HG03469 (cell line): ENCODE measurements at regions not wholly inside any gene's neighbourhood (a gene's known extent, or its start where the extent isn't known, plus 50 kb on each side); places are given as distances from the start of the nearest gene placed in this dataset.

Experiments used
- ATAC-seq: cut with Tn5 transposase; IDR thresholded peaks from one replicate; pipeline ENCODE4 v1.9.1; 2021; ENCODE audit warnings: mild to moderate bottlenecking, moderate library complexity, moderate number of reproducible peaks; ENCODE audit not compliant: unreplicated experiment

- ATAC-seq, result no peak
These were observed 307.6 kb downstream of the FGFR2 start for GRCh38 chr10:121290674-121291073.

GRCh38 chr10:121291376-121291775, 306.9 kb downstream of the FGFR2 start:
- ATAC-seq, result no peak

DNA sequence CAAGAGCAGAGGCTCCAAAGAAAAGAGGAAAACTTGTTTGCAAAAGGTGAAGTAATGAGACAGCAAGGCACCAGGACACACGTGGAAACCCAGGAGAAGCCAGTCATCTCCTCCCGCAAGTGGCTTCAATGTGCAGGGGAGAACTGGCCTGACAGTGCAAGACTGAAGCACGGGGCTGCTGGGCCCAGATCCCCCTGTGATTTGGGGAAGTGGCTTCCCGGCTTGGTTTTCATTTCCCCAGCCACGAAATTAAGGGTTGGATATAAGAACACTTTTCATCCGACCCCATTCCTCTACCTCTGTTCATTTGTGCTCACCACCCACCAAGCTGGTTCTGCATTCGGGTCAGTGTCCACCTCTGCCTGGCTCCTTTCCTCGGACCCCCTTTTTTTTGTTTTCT, 306.4 kb downstream of the FGFR2 start:
- ATAC-seq, result no peak

DNA sequence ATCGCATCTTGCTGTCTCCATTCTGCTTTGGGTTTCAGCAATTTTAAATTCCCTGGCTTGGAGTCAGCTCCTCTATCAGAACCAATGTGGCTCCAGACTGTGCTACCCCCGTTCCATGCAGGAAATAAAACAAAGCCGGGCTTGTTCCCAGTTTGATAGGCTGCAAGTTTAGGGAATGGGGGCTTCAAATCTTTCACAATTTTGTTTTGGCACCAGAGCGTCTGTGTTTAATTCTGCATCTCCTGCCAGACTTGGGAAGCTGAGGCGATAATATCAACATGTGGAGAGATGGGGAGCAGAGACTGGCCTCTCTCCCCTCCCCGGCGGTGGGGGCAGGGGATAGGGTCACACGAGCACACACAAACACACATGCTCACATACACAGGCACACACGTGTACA, 305.9 kb downstream of the FGFR2 start:
- no peak for ATAC-seq

DNA sequence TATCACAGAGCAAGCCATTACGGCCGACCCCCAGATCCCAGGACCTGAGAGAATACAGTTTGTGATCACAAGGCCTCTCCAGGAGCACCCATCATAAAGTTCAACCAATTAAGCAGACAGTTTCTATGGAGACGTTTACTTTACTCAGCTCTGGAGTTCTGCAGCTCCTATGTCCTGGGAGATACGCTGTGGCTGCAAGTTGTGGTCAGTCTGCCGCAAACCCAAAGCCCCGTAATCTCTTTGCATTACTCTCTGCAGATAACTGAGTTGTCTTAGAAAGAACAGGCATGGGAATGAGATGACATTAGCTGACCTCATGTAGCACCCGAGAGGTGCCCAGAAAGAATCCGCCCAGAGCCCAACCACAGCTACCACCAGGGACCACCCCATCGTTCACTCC, 305.1 kb downstream of the FGFR2 start:
- ATAC-seq, result no peak

DNA sequence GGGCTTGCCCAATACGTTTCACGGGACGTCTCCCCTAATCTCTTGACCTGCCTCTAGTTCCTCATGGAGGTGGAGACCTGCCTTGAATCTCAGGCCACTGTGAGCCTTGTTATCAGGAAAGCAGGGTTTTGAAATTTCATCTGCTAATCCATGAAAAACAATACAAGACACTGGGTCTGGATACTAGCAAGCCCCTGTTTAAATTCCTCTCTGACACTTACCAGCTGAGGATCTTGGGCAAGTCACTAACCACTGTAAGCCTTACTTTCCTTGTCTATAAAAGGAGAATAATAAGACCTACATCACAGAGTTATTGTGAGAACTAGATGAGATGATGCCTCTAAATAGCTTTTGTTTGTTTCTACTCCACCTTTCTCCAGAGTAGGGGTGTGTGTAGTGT, 303.6 kb downstream of the FGFR2 start:
- ATAC-seq, result no peak

DNA sequence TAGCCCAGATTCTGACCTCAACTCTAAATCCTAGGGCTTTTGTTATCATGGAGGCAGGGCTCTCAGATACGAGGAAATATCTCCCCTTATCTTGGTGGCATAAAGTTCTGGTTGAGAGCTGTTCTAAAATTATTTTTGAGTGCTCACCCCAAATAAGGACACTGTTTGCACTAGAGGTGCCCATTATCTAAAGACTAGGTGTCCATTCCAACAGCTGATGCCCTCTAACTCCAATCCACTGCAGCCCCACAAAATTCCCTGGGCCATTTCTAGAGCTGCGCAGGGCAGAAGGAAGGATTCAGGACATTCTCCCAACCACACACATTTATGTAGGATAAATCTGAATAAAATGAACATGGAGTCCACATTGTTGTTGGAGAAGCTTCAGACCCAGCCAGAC, 301.9 kb downstream of the FGFR2 start:
- no peak for ATAC-seq

GRCh38 chr10:121296881-121297585, 301.2 kb downstream of the FGFR2 start:
- ATAC-seq, result no peak

GRCh38 chr10:121300723-121301122, 297.5 kb downstream of the FGFR2 start:
- no peak for ATAC-seq

DNA sequence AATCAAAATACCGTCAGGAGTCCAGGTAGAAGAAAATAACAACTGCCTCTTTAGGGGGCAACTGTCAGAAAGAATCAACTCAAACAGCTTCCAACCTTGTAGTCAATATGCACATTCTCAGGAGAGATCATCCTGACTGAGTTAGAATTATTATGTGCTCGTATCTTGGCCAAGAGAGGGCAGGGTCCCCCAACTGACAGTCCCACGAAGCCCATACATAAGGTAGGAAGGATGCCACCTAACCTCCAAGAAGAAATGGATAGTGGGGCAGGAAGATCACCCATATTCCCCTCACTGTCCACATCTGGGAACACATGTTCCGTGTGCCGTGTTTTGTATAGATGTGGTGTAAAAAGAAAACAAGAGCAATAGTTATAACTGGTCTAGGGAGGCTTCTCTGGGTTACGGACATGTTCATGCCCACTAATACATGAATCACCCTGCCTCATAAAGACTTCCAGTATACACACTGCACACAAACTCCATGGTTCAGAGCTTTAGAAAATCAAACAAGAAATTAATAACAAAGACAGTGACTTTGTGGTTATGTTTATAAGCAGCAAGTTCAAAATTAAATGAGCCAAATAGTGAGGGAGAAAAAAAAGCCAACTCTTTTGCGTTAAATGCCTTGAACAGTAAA, 295.6 kb downstream of the FGFR2 start:
- no peak for ATAC-seq

- no peak for ATAC-seq
These were observed 294.9 kb downstream of the FGFR2 start for GRCh38 chr10:121303287-121303890.

GRCh38 chr10:121305066-121305465, 293.2 kb downstream of the FGFR2 start:
- ATAC-seq, result no peak

- no peak for ATAC-seq
These were observed 292.0 kb downstream of the FGFR2 start for GRCh38 chr10:121306159-121306673.

- ATAC-seq, result no peak
These were observed 290.7 kb downstream of the FGFR2 start for GRCh38 chr10:121307411-121307980.

DNA sequence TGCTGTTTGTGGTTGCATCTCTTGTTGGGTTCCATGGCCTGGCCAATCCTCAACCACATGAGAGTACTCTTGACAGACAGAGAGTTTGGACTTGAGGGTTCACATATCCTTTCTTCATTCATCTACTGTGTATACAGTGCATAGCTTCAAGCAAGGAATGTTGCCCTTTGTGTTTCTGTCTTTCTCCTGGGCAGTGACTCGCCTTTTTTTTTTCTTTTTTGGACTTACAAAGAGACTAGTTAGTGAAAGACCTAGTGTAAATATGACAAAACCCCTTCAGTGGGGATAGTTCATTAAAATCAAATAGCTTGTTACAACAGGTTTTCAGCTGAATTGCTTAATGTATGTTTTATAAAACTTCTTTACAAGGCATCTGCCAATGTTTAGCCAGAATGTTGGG, 290.2 kb downstream of the FGFR2 start:
- ATAC-seq, result no peak

- ATAC-seq, result no peak
These were observed 289.1 kb downstream of the FGFR2 start for GRCh38 chr10:121309164-121309563.

DNA sequence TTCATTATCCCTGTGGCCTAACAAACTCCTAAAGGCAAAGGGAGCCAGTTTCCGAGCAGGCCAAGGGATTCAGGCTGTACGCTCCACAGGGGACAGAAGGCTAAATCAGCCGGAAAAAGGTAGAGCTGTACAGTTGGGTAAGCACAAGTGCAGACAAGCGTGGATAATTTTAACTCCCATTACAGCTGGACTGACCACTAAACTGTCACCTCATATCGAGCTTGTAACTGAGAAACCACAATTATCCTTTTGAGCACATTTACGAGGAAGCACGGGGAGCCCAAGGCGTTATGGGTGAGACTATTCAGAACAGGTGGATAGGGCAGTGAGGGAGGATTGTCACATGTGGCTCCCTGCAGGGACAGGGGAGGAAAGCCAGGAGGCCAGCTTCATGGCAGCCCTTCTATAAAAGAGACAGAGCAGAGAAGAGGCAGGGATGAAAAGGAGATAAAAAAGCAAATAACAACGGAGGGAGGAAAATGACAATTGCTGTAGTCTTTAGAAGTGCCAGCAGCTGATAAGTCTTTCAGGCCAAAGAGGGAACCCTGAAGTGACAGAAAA, 288.0 kb downstream of the FGFR2 start:
- ATAC-seq, result no peak

DNA sequence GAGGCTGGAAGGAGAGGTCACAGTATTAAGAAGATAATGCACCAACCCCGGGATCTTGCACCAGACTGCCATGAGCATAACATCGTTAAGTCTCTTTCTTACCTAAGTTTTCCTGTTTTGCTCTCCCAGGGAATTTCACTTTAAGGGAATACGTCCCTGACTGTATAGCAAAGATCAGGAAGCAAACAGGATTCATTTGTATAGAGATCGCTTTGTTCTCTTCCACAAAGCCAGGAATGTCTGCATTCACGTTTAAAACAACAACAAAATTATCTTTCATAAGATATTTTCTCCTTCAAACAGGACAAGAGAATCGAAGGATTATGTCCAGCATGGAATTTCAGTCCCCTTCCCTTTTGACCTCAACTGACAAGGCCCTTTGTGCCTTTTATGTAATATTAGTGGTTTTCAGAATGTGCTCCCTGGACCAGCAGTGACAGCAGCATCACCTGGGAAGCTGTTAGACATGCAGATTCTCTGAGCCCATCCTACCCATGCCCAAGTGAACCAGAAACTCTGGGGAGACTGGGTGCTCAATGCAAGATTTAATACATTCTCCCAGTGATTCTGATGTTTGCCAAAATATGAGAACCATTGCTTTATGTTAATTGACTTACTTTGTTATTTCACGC, 286.3 kb downstream of the FGFR2 start:
- no peak for ATAC-seq

DNA sequence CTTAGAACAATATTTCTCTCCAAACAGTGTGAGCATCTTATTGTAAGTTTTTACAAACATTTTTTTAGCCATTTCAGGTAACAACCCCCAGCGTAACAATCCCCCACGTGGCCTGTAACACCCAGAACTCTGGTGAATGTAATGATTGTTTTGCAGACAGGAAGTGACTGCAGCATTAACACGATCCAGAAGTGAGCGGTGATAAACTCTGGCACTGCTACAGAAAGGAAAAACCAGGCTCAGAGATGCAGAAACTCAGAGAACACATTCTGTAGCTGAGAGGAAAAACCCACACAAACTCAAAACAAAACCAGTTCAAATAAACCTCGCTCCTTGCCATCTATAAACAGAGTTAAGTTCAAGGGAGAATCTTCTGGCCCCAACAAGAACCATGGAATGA, 285.7 kb downstream of the FGFR2 start:
- no peak for ATAC-seq

DNA sequence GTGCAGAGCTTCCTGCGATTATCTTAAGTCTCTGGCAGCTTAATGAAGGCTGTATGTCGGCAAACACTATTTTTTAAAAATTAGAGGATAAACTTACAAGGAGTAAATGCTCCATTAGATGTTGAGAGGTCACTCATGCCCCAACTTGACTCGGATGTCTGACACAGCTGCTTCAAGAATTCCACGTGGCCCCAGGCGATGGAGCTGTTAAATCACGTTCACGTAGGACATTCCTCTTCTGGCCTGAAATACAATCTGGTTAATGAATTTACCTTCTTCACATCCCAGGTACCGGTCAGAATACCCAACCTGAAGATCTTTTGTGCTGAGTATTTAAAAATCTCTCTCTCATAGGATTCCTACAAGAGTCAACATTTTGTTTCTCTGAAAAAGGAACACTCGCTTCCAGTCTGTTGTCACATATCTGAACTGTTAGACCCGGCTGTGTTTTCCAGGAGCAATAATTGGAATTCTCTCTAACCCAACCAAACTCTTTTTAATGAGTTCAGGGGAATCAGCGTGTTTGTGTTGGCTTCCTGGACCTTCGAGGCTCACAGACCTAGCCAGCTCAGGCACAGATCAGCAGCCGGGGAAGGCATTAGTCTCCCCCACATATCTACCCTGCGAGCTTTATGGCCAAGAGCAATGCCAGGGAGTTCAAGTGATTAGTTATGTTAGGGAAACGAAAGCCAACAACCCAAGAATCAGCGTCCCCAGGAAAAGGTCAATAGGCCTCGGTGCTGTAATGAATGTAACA, 284.9 kb downstream of the FGFR2 start:
- no peak for ATAC-seq
